ENCODE measurements at regions not wholly inside any gene's neighbourhood (a gene's known extent, or its start where the extent isn't known, plus 50 kb on each side); places are given as distances from the start of the nearest gene placed in this dataset.

GRCh38 chr1:67532452-67533216 lies 102.4 kb upstream of the SERBP1 start:
- H3K9me3 ChIP-seq: no peaks in the 10 kb centered on the region
- DNase-seq: peak; percentile 24 to 63

GRCh38 chr1:67534627-67535065 lies 104.4 kb upstream of the SERBP1 start:
- no peaks in the 10 kb centered on the region for H3K36me3 ChIP-seq
- H3K27me3 ChIP-seq: no peaks in the 10 kb centered on the region
- TF ChIP-seq POLR2A (IDR thresholded peaks at IDR 0.05) (no peak), CTCF (IDR thresholded peaks at IDR 0.05) (no peak)
- no peaks in the 10 kb centered on the region for H3K4me1 ChIP-seq
- H3K4me3 ChIP-seq: no peak overlapping the region
- intact Hi-C loops (cut with DNase I; ENCODE audit: low total_unique reads): loop anchor here (5.0 kb wide), 2 partner anchors 228 to 578 kb away; no protein-coding TSS in a partner anchor
- no peaks in the 10 kb centered on the region for H3K9me3 ChIP-seq
- H3K27ac ChIP-seq: no peak overlapping the region
- DNase-seq: no peak

More at GRCh38 chr1:67532452-67533216, 102.4 kb upstream of the SERBP1 start:
- H3K36me3 ChIP-seq: no peaks in the 10 kb centered on the region
- H3K4me3 ChIP-seq: no peak overlapping the region
- no peak for TF ChIP-seq POLR2A (IDR thresholded peaks at IDR 0.05)
- TF ChIP-seq CTCF (IDR thresholded peaks at IDR 0.05): peak; percentile 70 to 90 (median 80)
- no peak overlapping the region for H3K27ac ChIP-seq
- no peaks in the 10 kb centered on the region for H3K27me3 ChIP-seq
- no peaks in the 10 kb centered on the region for H3K4me1 ChIP-seq
- intact Hi-C loops (cut with DNase I; ENCODE audit: low total_unique reads): loop anchor here (5.0 kb wide), 2 partner anchors 230 to 580 kb away; no protein-coding TSS in a partner anchor

- intact Hi-C loops (cut with DNase I; ENCODE audit: low total_unique reads): no loop called here
- H3K36me3 ChIP-seq: no peaks in the 10 kb centered on the region
- peak; percentile 83 for DNase-seq
- H3K4me3 ChIP-seq: no peak overlapping the region
- H3K4me1 ChIP-seq: no peaks in the 10 kb centered on the region
- TF ChIP-seq POLR2A (IDR thresholded peaks at IDR 0.05) (no peak), CTCF (IDR thresholded peaks at IDR 0.05) (peak; percentile 83 to 95 (median 88))
- no peak overlapping the region for H3K27ac ChIP-seq
- H3K27me3 ChIP-seq: no peaks in the 10 kb centered on the region
- no peaks in the 10 kb centered on the region for H3K9me3 ChIP-seq
These were observed 105.3 kb upstream of the SERBP1 start for GRCh38 chr1:67535474-67535873.

- H3K27me3 ChIP-seq: no peaks in the 10 kb centered on the region
- H3K36me3 ChIP-seq: no peaks in the 10 kb centered on the region
- no peaks in the 10 kb centered on the region for H3K4me1 ChIP-seq
- H3K27ac ChIP-seq: no peak overlapping the region
- H3K4me3 ChIP-seq: no peak overlapping the region
- TF ChIP-seq POLR2A (IDR thresholded peaks at IDR 0.05) (no peak), CTCF (IDR thresholded peaks at IDR 0.05) (no peak)
- intact Hi-C loops (cut with DNase I; ENCODE audit: low total_unique reads): no loop called here
- no peak for DNase-seq
- H3K9me3 ChIP-seq: no peaks in the 10 kb centered on the region
These were observed 106.9 kb upstream of the SERBP1 start for GRCh38 chr1:67536957-67537666.

- no peak for DNase-seq
- H3K36me3 ChIP-seq: no peaks in the 10 kb centered on the region
- H3K27ac ChIP-seq: no peak overlapping the region
- H3K4me3 ChIP-seq: no peak overlapping the region
- H3K4me1 ChIP-seq: no peaks in the 10 kb centered on the region
- TF ChIP-seq POLR2A (IDR thresholded peaks at IDR 0.05): no peak
- no peak for TF ChIP-seq CTCF (IDR thresholded peaks at IDR 0.05)
- no peaks in the 10 kb centered on the region for H3K9me3 ChIP-seq
- intact Hi-C loops (cut with DNase I; ENCODE audit: low total_unique reads): no loop called here
- H3K27me3 ChIP-seq: no peaks in the 10 kb centered on the region
These were observed 107.4 kb upstream of the SERBP1 start for GRCh38 chr1:67537667-67538018.
